ENCODE measurements at regions not wholly inside any gene's neighbourhood (a gene's known extent, or its start where the extent isn't known, plus 50 kb on each side); places are given as distances from the start of the nearest gene placed in this dataset.
"Not testable (repeated sequence)": the region's sequence is repeated elsewhere in the genome, so short reads cannot be mapped to it uniquely, and the experiment has no call there.

DNA sequence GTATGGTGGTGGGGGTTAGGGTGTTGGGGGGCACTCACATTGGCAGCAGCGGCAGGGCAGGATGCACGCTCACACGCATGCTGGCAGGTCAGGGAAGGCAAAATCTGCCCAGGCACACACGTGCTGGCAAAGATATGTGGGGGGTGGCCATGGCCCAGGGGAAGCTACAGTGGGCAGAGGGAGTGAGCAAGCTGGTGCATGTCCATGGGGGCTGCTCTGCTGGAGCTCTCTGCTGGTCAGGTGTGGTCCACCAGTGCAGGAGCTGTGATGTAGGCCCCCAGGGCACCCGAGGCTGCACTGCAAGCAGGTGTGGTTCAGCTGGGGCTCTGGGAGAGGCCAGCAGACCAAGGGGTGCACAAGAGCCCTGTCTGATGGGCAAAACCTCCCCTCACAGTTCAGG, 491.5 kb upstream of the TNP1 start:
- peaks cover 14% of the 10 kb centered on the region for H3K4me1 ChIP-seq (ENCODE audit: low read depth)
- TF ChIP-seq, protein P1, sequence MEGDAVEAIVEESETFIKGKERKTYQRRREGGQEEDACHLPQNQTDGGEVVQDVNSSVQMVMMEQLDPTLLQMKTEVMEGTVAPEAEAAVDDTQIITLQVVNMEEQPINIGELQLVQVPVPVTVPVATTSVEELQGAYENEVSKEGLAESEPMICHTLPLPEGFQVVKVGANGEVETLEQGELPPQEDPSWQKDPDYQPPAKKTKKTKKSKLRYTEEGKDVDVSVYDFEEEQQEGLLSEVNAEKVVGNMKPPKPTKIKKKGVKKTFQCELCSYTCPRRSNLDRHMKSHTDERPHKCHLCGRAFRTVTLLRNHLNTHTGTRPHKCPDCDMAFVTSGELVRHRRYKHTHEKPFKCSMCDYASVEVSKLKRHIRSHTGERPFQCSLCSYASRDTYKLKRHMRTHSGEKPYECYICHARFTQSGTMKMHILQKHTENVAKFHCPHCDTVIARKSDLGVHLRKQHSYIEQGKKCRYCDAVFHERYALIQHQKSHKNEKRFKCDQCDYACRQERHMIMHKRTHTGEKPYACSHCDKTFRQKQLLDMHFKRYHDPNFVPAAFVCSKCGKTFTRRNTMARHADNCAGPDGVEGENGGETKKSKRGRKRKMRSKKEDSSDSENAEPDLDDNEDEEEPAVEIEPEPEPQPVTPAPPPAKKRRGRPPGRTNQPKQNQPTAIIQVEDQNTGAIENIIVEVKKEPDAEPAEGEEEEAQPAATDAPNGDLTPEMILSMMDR (IDR thresholded peaks at IDR 0.05; ENCODE audit: low read depth, low read length): no peak
- no peak for DNase-seq (ENCODE audit: low read depth in 1 of 2, low spot score in 1 of 2)

DNA sequence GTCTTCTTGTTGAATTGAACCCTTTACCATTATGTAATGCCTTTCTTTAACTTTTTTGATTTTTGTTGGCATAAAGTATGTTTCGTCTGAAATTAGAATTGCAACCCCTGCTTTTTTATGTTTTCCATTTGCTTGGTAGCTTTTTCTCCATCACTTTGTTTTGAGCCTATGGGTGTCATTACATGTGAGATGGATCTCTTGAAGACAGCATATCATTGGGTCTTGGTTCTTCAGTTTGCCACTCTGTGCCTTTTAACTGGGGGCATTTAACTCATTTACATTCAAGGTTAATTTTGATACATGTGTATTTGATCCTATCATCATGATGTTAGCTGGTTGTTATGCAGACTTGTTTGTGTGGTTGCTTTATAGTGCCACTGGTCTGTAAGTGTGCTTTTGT, 489.4 kb upstream of the TNP1 start:
- no peak overlapping the region for H3K27ac ChIP-seq
- peaks cover 7% of the 10 kb centered on the region for H3K27me3 ChIP-seq
- DNase-seq (ENCODE audit: low read depth in 1 of 2, low spot score in 1 of 2): no peak
- peaks cover 8% of the 10 kb centered on the region for H3K4me1 ChIP-seq (ENCODE audit: low read depth)
- H3K9me3 ChIP-seq (ENCODE audit: low read depth): no peaks in the 10 kb centered on the region
- H3K4me3 ChIP-seq: no peak overlapping the region
- no peaks in the 10 kb centered on the region for H3K36me3 ChIP-seq
- TF ChIP-seq, protein P1 (IDR thresholded peaks at IDR 0.05; ENCODE audit: low read depth, low read length): no peak

More for the DNA sequence above, 491.5 kb upstream of the TNP1 start:
- H3K36me3 ChIP-seq: no peaks in the 10 kb centered on the region
- no peaks in the 10 kb centered on the region for H3K9me3 ChIP-seq (ENCODE audit: low read depth)
- no peak overlapping the region for H3K4me3 ChIP-seq
- peaks cover 7% of the 10 kb centered on the region for H3K27me3 ChIP-seq
- H3K27ac ChIP-seq: no peak overlapping the region

DNA sequence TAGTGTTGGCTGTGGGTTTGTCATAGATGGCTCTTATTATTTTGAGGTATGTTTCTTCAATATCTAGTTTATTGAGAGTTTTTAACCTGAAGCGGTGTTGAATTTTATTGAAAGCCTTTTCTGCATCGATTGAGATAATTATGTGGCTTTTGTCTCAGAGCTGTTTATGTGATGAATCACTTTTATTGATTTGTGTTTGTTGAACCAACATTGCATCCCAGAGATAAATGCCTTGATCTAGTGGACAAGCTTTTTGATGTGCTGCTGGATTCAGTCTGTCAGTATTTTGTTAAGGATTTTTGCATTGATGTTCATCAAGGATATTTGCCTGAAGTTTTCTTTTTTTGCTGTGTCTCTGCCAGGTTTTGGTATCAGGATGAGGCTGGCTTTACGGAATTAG, 487.8 kb upstream of the TNP1 start:
- DNase-seq (ENCODE audit: low read depth in 1 of 2, low spot score in 1 of 2); H3K36me3 ChIP-seq; H3K4me3 ChIP-seq; H3K27ac ChIP-seq; H3K4me1 ChIP-seq (ENCODE audit: low read depth); H3K27me3 ChIP-seq; H3K9me3 ChIP-seq (ENCODE audit: low read depth): not testable (repeated sequence)

DNA sequence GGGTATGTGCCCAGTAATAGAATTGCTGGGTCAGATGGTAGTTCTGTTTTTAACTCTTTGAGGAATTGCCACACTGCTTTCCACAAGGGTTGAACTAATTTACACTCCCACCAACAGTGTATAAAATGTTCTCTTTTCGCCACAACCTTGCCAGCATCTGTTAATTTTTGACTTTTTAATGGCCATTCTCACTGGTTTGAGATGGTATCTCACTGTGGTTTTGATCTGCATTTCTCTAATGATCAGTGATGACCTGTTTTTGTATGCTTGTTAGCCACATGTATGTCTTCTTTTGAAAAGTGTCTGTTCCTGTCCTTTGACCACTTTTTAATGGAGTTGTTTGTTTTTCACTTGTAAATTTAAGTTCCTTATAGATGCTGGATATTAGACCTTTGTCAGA, 486.2 kb upstream of the TNP1 start:
- not testable (repeated sequence) for H3K27ac ChIP-seq; H3K36me3 ChIP-seq; H3K4me3 ChIP-seq; H3K27me3 ChIP-seq; DNase-seq (ENCODE audit: low read depth in 1 of 2, low spot score in 1 of 2); H3K4me1 ChIP-seq (ENCODE audit: low read depth); H3K9me3 ChIP-seq (ENCODE audit: low read depth)

DNA sequence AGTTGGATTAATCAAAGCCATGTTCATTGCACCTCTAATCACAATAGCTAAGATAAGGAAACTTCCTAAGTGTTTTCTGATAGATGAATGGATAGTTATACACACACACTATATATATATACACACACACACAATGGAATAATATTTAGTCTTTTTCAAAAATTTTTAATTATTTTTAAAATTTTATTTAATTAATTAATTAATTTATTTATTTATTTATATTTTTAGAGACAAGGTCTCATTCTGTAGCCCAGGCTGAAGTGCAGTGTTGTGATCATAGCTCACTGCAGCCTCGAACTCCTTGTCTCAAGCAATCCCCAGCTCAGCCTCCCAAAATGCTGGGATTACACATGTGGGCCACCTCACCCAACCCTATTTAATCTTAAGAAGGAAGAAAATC, 481.0 kb upstream of the TNP1 start:
- H3K4me1 ChIP-seq (ENCODE audit: low read depth): no peaks in the 10 kb centered on the region
- no peaks in the 10 kb centered on the region for H3K36me3 ChIP-seq
- no peaks in the 10 kb centered on the region for H3K27me3 ChIP-seq
- no peak overlapping the region for H3K4me3 ChIP-seq
- no peak overlapping the region for H3K27ac ChIP-seq
- TF ChIP-seq, protein P1 (IDR thresholded peaks at IDR 0.05; ENCODE audit: low read depth, low read length): no peak
- H3K9me3 ChIP-seq (ENCODE audit: low read depth): no peaks in the 10 kb centered on the region
- no peak for DNase-seq (ENCODE audit: low read depth in 1 of 2, low spot score in 1 of 2)

DNA sequence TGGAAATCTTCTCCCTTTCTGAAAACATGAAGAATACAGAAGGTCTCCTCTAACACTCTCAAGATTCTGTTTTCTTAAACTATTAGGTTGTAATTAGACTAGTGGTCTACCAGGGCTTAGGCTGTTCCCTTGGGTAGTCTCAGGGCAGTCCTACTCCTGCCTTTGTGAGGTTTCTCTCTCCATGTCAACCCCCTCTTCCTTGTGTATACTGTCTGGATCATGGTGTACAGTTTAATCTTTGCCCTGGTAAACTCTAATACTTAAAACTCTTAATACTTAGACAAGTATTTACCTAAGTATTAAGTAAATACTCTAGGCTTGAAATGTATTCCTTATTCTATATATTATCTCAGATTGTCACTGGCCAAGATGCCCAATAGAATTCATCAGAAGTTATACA, 480.3 kb upstream of the TNP1 start:
- Histone ChIP-seq H3K27ac (no peak overlapping the region), H3K27me3 (no peaks in the 10 kb centered on the region), H3K4me1 (ENCODE audit: low read depth) (no peaks in the 10 kb centered on the region), H3K36me3 (no peaks in the 10 kb centered on the region), H3K4me3 (no peak overlapping the region), H3K9me3 (ENCODE audit: low read depth) (no peaks in the 10 kb centered on the region)
- no peak for DNase-seq (ENCODE audit: low read depth in 1 of 2, low spot score in 1 of 2)
- TF ChIP-seq, protein P1 (IDR thresholded peaks at IDR 0.05; ENCODE audit: low read depth, low read length): no peak

DNA sequence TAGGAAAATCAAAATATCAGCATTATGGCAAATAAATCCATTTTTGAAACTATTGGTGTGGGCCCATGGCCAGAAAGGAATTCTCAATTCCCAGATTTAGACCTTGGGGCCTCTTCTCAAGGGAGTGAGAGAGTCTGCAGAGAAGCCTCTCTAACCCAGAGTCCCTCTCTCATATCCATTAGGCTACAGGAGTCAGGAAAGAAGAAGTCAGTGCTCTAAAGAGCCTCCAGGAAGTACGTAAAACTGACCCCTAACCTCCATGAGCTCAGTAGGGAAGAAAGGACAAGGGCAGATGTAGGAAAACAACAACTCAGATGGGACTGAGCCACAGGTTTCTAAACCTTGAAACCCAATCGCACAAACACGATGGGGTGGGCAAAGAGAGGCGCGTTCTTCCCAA, 479.9 kb upstream of the TNP1 start:
- Histone ChIP-seq H3K36me3 (no peaks in the 10 kb centered on the region), H3K27me3 (no peaks in the 10 kb centered on the region), H3K27ac (no peak overlapping the region), H3K4me3 (no peak overlapping the region), H3K4me1 (ENCODE audit: low read depth) (no peaks in the 10 kb centered on the region), H3K9me3 (ENCODE audit: low read depth) (no peaks in the 10 kb centered on the region)
- TF ChIP-seq, protein P1 (IDR thresholded peaks at IDR 0.05; ENCODE audit: low read depth, low read length): no peak
- DNase-seq (ENCODE audit: low read depth in 1 of 2, low spot score in 1 of 2): no peak
